Nucleus accumbens (tissue), 56 donors: ENCODE measurements at regions not wholly inside any gene's neighbourhood (a gene's known extent, or its start where the extent isn't known, plus 50 kb on each side); places are given as distances from the start of the nearest gene placed in this dataset.
"Not testable (repeated sequence)": the region's sequence is repeated elsewhere in the genome, so short reads cannot be mapped to it uniquely, and the experiment has no call there.

Experiments used
- DNase-seq, 56 donors: peaks; one replicate each; lab custom pipeline; 2025; lab: John Stamatoyannopoulos, UW

- no peak for DNase-seq
Observed at GRCh38 chr1:80640978-80641377, 1159.8 kb upstream of the ADGRL2 start.

- no peak for DNase-seq
Observed at GRCh38 chr1:80639777-80640533, 1160.8 kb upstream of the ADGRL2 start.

GRCh38 chr1:80633947-80634706, 1166.6 kb upstream of the ADGRL2 start:
- no peak for DNase-seq

- DNase-seq, result peak in 1 of 56 donors; percentile 1
Observed at GRCh38 chr1:80632284-80632683, 1168.5 kb upstream of the ADGRL2 start.

GRCh38 chr1:80629304-80629837, 1171.4 kb upstream of the ADGRL2 start:
- DNase-seq, result no peak

GRCh38 chr1:80624682-80625081, 1176.1 kb upstream of the ADGRL2 start:
- DNase-seq, result no peak

- no peak for DNase-seq
Observed at GRCh38 chr1:80607064-80607463, 1193.7 kb upstream of the ADGRL2 start.

- DNase-seq, result no peak
Observed at GRCh38 chr1:80594013-80594412, 1206.7 kb upstream of the ADGRL2 start.

GRCh38 chr1:80593197-80593596, 1207.5 kb upstream of the ADGRL2 start:
- DNase-seq, result no peak

- DNase-seq, result no peak
Observed at GRCh38 chr1:80582980-80583379, 1217.8 kb upstream of the ADGRL2 start.

- DNase-seq, result no peak
Observed at GRCh38 chr1:80579055-80579454, 1221.7 kb upstream of the ADGRL2 start.

- no peak for DNase-seq
Observed at GRCh38 chr1:80566867-80567266, 1233.9 kb upstream of the ADGRL2 start.

- no peak for DNase-seq
Observed at GRCh38 chr1:80566123-80566522, 1234.6 kb upstream of the ADGRL2 start.

GRCh38 chr1:80565406-80565805, 1235.3 kb upstream of the ADGRL2 start:
- DNase-seq, result no peak

GRCh38 chr1:80542231-80542630, 1258.5 kb upstream of the ADGRL2 start:
- no peak for DNase-seq

- no peak for DNase-seq
Observed at GRCh38 chr1:80540596-80540995, 1260.1 kb upstream of the ADGRL2 start.

GRCh38 chr1:80540149-80540548, 1260.6 kb upstream of the ADGRL2 start:
- DNase-seq, result no peak

GRCh38 chr1:80539298-80539697, 1261.4 kb upstream of the ADGRL2 start:
- DNase-seq, result not testable (repeated sequence)

- no peak for DNase-seq
Observed at GRCh38 chr1:80536461-80536860, 1264.3 kb upstream of the ADGRL2 start.

GRCh38 chr1:80535466-80535865, 1265.3 kb upstream of the ADGRL2 start:
- no peak for DNase-seq

- no peak for DNase-seq
Observed at GRCh38 chr1:80534606-80535360, 1266.0 kb upstream of the ADGRL2 start.
